Ishikawa (cell line): ENCODE measurements at regions not wholly inside any gene's neighbourhood (a gene's known extent, or its start where the extent isn't known, plus 50 kb on each side); places are given as distances from the start of the nearest gene placed in this dataset.

Experiments used
- CREB1 ChIP-seq: IDR thresholded peaks from 2 replicates; pipeline ENCODE4 v1.6.1; 2012; ENCODE audit warnings: low read depth
- EP300 ChIP-seq: IDR thresholded peaks from 2 replicates; pipeline ENCODE4 v1.6.1; 2012; ENCODE audit warnings: borderline replicate concordance
- FOXM1 ChIP-seq: IDR thresholded peaks from 2 replicates; pipeline ENCODE4 v1.6.1; 2012; ENCODE audit warnings: low read depth, borderline replicate concordance
- NFIC ChIP-seq: IDR thresholded peaks from 2 replicates; pipeline ENCODE4 v1.6.1; 2012
- RAD21 ChIP-seq: IDR thresholded peaks from 2 replicates; pipeline ENCODE4 v1.6.1; 2012; ENCODE audit warnings: low read depth
- TAF1 ChIP-seq: IDR thresholded peaks from 2 replicates; pipeline ENCODE4 v1.6.1; 2012; ENCODE audit warnings: low read depth, mild to moderate bottlenecking
- TCF12 ChIP-seq: IDR thresholded peaks from 2 replicates; pipeline ENCODE4 v1.6.1; 2012; ENCODE audit warnings: low read depth
- YY1 ChIP-seq: IDR thresholded peaks from 2 replicates; pipeline ENCODE4 v1.6.1; 2012; ENCODE audit warnings: low read depth
- ZBTB7A ChIP-seq: IDR thresholded peaks from 2 replicates; pipeline ENCODE4 v1.6.1; 2012; ENCODE audit warnings: low read depth
- TF ChIP-seq, protein P1 (sequence below): IDR thresholded peaks from 2 replicates; pipeline ENCODE4 v1.6.1; 2012; ENCODE audit warnings: low read depth, mild to moderate bottlenecking
- TF ChIP-seq, protein P2 (sequence below): IDR thresholded peaks from 2 replicates; pipeline ENCODE4 v1.6.1; 2012

DNA sequence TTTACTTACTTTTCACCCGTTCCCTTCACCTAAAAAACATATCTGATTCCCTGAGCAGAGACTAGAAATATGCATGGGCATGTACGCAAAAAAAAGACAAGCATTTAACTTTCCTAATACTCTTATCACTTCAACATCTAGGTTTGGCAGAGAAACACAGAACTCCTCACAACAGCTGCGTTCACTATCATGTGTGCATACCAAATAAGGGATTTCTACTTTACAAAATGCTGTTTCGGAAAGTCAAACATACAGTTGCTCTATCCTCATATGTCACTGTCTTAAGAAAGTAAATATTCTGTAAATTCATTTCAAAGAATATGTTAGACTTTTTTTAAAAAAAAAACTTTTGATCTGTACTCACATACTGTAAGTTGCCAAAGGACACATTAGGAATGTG is 65.1 kb upstream of the CBLB start:
- TF ChIP-seq, protein P1, sequence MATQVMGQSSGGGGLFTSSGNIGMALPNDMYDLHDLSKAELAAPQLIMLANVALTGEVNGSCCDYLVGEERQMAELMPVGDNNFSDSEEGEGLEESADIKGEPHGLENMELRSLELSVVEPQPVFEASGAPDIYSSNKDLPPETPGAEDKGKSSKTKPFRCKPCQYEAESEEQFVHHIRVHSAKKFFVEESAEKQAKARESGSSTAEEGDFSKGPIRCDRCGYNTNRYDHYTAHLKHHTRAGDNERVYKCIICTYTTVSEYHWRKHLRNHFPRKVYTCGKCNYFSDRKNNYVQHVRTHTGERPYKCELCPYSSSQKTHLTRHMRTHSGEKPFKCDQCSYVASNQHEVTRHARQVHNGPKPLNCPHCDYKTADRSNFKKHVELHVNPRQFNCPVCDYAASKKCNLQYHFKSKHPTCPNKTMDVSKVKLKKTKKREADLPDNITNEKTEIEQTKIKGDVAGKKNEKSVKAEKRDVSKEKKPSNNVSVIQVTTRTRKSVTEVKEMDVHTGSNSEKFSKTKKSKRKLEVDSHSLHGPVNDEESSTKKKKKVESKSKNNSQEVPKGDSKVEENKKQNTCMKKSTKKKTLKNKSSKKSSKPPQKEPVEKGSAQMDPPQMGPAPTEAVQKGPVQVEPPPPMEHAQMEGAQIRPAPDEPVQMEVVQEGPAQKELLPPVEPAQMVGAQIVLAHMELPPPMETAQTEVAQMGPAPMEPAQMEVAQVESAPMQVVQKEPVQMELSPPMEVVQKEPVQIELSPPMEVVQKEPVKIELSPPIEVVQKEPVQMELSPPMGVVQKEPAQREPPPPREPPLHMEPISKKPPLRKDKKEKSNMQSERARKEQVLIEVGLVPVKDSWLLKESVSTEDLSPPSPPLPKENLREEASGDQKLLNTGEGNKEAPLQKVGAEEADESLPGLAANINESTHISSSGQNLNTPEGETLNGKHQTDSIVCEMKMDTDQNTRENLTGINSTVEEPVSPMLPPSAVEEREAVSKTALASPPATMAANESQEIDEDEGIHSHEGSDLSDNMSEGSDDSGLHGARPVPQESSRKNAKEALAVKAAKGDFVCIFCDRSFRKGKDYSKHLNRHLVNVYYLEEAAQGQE: no peak
- no peak for TF ChIP-seq CREB1
- no peak for TF ChIP-seq ZBTB7A
- no peak for TF ChIP-seq TAF1
- no peak for TF ChIP-seq NFIC
- TF ChIP-seq FOXM1: no peak
- no peak for TF ChIP-seq RAD21
- no peak for TF ChIP-seq TCF12
- TF ChIP-seq EP300: no peak
- TF ChIP-seq, protein P2, sequence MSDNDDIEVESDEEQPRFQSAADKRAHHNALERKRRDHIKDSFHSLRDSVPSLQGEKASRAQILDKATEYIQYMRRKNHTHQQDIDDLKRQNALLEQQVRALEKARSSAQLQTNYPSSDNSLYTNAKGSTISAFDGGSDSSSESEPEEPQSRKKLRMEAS: no peak
- no peak for TF ChIP-seq YY1
